Cardiac muscle cell (in vitro differentiated cells and primary cell): ENCODE measurements at regions not wholly inside any gene's neighbourhood (a gene's known extent, or its start where the extent isn't known, plus 50 kb on each side); places are given as distances from the start of the nearest gene placed in this dataset.
"Not testable (repeated sequence)": the region's sequence is repeated elsewhere in the genome, so short reads cannot be mapped to it uniquely, and the experiment has no call there.

Source experiments
- DNase-seq, 2 donors: peaks; one replicate each; pipeline versions ENCODE4 v3.0.0 to v3.0.0-alpha.2; 2010 to 2017; ENCODE audit warnings: low read depth in 1 of 2, low spot score in 1 of 2
- H3K27ac ChIP-seq: fragments of 200-600 bp; sonication (generic); 2 replicates; pipeline ENCODE4 v1.5.1; 2016
- H3K27me3 ChIP-seq: fragments of 200-600 bp; sonication (generic); 2 replicates; pipeline ENCODE4 v1.6.0; 2016; ENCODE audit warnings: control low read depth
- H3K36me3 ChIP-seq: fragments of 200-600 bp; sonication (generic); 2 replicates; pipeline ENCODE4 v1.5.1; 2016; ENCODE audit warnings: control low read depth
- H3K4me1 ChIP-seq: fragments of 200-600 bp; sonication (generic); 2 replicates; pipeline ENCODE4 v1.8.1; 2017; ENCODE audit warnings: low read depth, mild to moderate bottlenecking, mixed run types
- H3K4me3 ChIP-seq: fragments of 200-600 bp; sonication (generic); 2 replicates; pipeline ENCODE4 v1.5.1; 2016; ENCODE audit warnings: mild to moderate bottlenecking
- H3K9me3 ChIP-seq: fragments of 200-600 bp; sonication (generic); 2 replicates; pipeline ENCODE4 v1.5.1; 2017; ENCODE audit warnings: low read depth, mild to moderate bottlenecking, control low read depth
- CTCF ChIP-seq: IDR thresholded peaks from 2 replicates; pipeline ENCODE4 v1.5.1; 2012; ENCODE audit warnings: low read depth, mild to moderate bottlenecking, low read length

- H3K36me3 ChIP-seq, H3K27me3 ChIP-seq, DNase-seq, H3K4me1 ChIP-seq, H3K4me3 ChIP-seq, H3K27ac ChIP-seq, H3K9me3 ChIP-seq: not testable (repeated sequence)
Observed at GRCh38 chr12:48409938-48410337, 59.2 kb upstream of the ZNF641 start.

GRCh38 chr12:48413388-48413787, 59.0 kb upstream of the ANP32D start:
- Histone ChIP-seq H3K36me3 (no peaks in the 10 kb centered on the region), H3K27ac (no peak overlapping the region), H3K27me3 (no peaks in the 10 kb centered on the region), H3K9me3 (no peaks in the 10 kb centered on the region), H3K4me3 (no peak overlapping the region), H3K4me1 (no peaks in the 10 kb centered on the region)
- TF ChIP-seq CTCF = no peak
- DNase-seq = no peak

GRCh38 chr12:48414021-48414420, 58.3 kb upstream of the ANP32D start:
- Histone ChIP-seq H3K36me3 (no peaks in the 10 kb centered on the region), H3K27ac (no peak overlapping the region), H3K9me3 (no peaks in the 10 kb centered on the region), H3K4me3 (no peak overlapping the region), H3K27me3 (no peaks in the 10 kb centered on the region), H3K4me1 (no peaks in the 10 kb centered on the region)
- DNase-seq = peak in 1 of 2 donors; percentile 30
- TF ChIP-seq CTCF = no peak

- H3K36me3 ChIP-seq = no peaks in the 10 kb centered on the region
- H3K27me3 ChIP-seq = no peaks in the 10 kb centered on the region
- no peak overlapping the region for H3K27ac ChIP-seq
- no peaks in the 10 kb centered on the region for H3K4me1 ChIP-seq
- DNase-seq = no peak
- no peak for TF ChIP-seq CTCF
- no peak overlapping the region for H3K4me3 ChIP-seq
- no peaks in the 10 kb centered on the region for H3K9me3 ChIP-seq
Observed at GRCh38 chr12:48419116-48419935, 53.0 kb upstream of the ANP32D start.

- Histone ChIP-seq H3K27ac (no peak overlapping the region), H3K27me3 (no peaks in the 10 kb centered on the region)
Observed at GRCh38 chr12:48420039-48420775, 52.2 kb upstream of the ANP32D start.

More at GRCh38 chr12:48420039-48420775, 52.2 kb upstream of the ANP32D start:
- no peak for TF ChIP-seq CTCF
- Histone ChIP-seq H3K36me3 (no peaks in the 10 kb centered on the region), H3K9me3 (no peaks in the 10 kb centered on the region), H3K4me3 (no peak overlapping the region), H3K4me1 (no peaks in the 10 kb centered on the region)
- peak in 1 of 2 donors; percentile 74 for DNase-seq
